ENCODE measurements at regions not wholly inside any gene's neighbourhood (a gene's known extent, or its start where the extent isn't known, plus 50 kb on each side); places are given as distances from the start of the nearest gene placed in this dataset.

DNA sequence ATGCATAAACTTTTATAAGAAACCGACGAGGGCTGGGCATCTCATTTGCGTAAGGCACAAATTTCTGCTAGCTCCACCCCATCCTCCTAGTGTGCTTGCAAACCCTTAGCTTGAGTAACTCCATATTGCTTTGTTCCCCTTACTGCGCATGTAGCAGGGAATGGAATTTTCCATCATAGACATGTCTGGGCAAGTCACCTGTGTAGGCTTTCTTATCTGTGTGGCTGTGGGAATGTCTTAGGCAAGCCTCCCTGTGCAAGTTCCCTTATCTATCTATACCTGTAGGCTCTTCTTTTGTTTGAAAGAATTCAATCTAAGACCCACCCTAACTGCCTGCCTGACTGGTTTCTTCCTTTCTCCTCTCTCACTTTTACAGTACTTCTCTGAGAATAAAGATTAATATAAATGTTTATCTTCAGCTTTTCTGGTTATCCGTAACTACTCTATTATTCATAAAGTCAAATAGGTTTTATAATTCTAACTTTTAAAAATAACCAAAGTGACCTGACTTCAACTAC is 217.6 kb upstream of the FIGN start:
- no peak for TF ChIP-seq POLR2A (IDR thresholded peaks at IDR 0.05)
- TF ChIP-seq CTCF (IDR thresholded peaks at IDR 0.05 in 8 of 11, conservative IDR thresholded peaks at IDR 0.05 in 3 of 11): no peak
- no peak for TF ChIP-seq POLR2AphosphoS5 (IDR thresholded peaks at IDR 0.05)

All from spleen (tissue), 7 donors.